SK-N-SH (cell line): ENCODE measurements at regions not wholly inside any gene's neighbourhood (a gene's known extent, or its start where the extent isn't known, plus 50 kb on each side); places are given as distances from the start of the nearest gene placed in this dataset.
A peak's percentile ranks its signal among the peaks of the same experiment; 100 is the strongest.

ENCODE experiments used
- CTCF ChIA-PET: fragments of 300-600, 350-600 bp; formaldehyde crosslinking; extraction: SDS; loops from one replicate; lab custom pipeline; 2021; lab: Yijun Ruan, JAX
- POLR2A ChIA-PET: fragments of 350-600 bp; sonication (Branson Sonifier 250); formaldehyde crosslinking; extraction: SDS; loops from one replicate; lab custom pipeline; 2020; ENCODE audit warnings: antibody characterized with exemption, inconsistent platforms; lab: Yijun Ruan, JAX
- DNase-seq: peaks from one replicate; pipeline ENCODE4 v3.0.0; 2012
- H2AFZ ChIP-seq: fragments of 200-600 bp; sonication (generic); 2 replicates; pipeline ENCODE4 v1.8.1; 2016; ENCODE audit warnings: antibody characterized with exemption, mild to moderate bottlenecking, low read depth
- H3F3A ChIP-seq: fragments of 200-600 bp; sonication (generic); replicated peaks from 2 replicates; pipeline ENCODE3; 2016; ENCODE audit warnings: antibody characterized with exemption, mild to moderate bottlenecking; ENCODE audit not compliant: insufficient read depth
- H3K27ac ChIP-seq, 2 experiments: fragments of 200-500 bp in 1 of 2; fragments of 200-600 bp in 1 of 2; sonication (Bioruptor generic) in 1 of 2; sonication (generic), shearing (Covaris generic) in 1 of 2; 2 replicates each; pipeline versions ENCODE4 v1.5.1 to v1.6.1; 2014 to 2016; ENCODE audit warnings: low read depth in 2 of 2, inconsistent platforms in 1 of 2, low read length in 1 of 2, mild to moderate bottlenecking in 1 of 2, mixed read lengths in 1 of 2
- H3K27me3 ChIP-seq: fragments of 200-600 bp; sonication (generic), shearing (Covaris generic); 2 replicates; pipeline ENCODE4 v1.6.1; 2016; ENCODE audit warnings: mixed run types; ENCODE audit not compliant: insufficient read depth
- H3K36me3 ChIP-seq, 2 experiments: fragments of 200-500 bp in 1 of 2; fragments of 200-600 bp in 1 of 2; sonication (Bioruptor generic) in 1 of 2; sonication (generic) in 1 of 2; replicated peaks in 1 of 2; 2 replicates each; pipeline versions ENCODE3 to v1.5.1; 2014 to 2016; ENCODE audit warnings: low read length in 1 of 2, mild to moderate bottlenecking in 1 of 2; ENCODE audit not compliant: insufficient read depth in 2 of 2, control insufficient read depth in 1 of 2
- H3K4me1 ChIP-seq, 2 experiments: fragments of 200-500 bp in 1 of 2; fragments of 200-600 bp in 1 of 2; sonication (Bioruptor generic) in 1 of 2; sonication (generic), shearing (Covaris generic) in 1 of 2; 2 replicates each; pipeline versions ENCODE4 v1.5.1 to v1.6.1; 2014 to 2016; ENCODE audit warnings: low read depth in 1 of 2, low read length in 1 of 2, mixed run types in 1 of 2; ENCODE audit not compliant: insufficient read depth in 2 of 2, control insufficient read depth in 1 of 2
- H3K4me2 ChIP-seq: fragments of 200-600 bp; sonication (generic), shearing (Covaris generic); 2 replicates; pipeline ENCODE4 v1.6.1; 2017; ENCODE audit warnings: mixed run types
- H3K4me3 ChIP-seq, 2 experiments: fragments of 200-500 bp in 1 of 2; fragments of 200-600 bp in 1 of 2; sonication (Bioruptor generic) in 1 of 2; sonication (generic), shearing (Covaris generic) in 1 of 2; 2 replicates each; pipeline versions ENCODE4 v1.5.1 to v1.8.1; 2014 to 2016; ENCODE audit warnings: low read depth in 2 of 2, inconsistent platforms in 1 of 2, low read length in 1 of 2, mild to moderate bottlenecking in 1 of 2, mixed read lengths in 1 of 2, moderate library complexity in 1 of 2
- H3K79me2 ChIP-seq: fragments of 200-600 bp; sonication (generic); 2 replicates; pipeline ENCODE4 v1.8.1; 2017; ENCODE audit warnings: mild to moderate bottlenecking; ENCODE audit not compliant: insufficient read depth
- H3K9ac ChIP-seq: fragments of 200-600 bp; sonication (generic); 2 replicates; pipeline ENCODE4 v1.6.1; 2017; ENCODE audit warnings: mixed run types
- H3K9me2 ChIP-seq: fragments of 200-600 bp; sonication (generic); 2 replicates; pipeline ENCODE4 v1.6.1; 2017; ENCODE audit warnings: mixed run types
- H3K9me3 ChIP-seq: fragments of 200-600 bp; sonication (generic); 2 replicates; pipeline ENCODE4 v1.6.1; 2017; ENCODE audit warnings: mixed run types, mild to moderate bottlenecking, moderate library complexity
- H4K20me1 ChIP-seq: fragments of 200-600 bp; sonication (generic); 2 replicates; pipeline ENCODE4 v1.6.1; 2017; ENCODE audit warnings: mild to moderate bottlenecking, mixed run types; ENCODE audit not compliant: insufficient read depth
- EZH2phosphoT487 ChIP-seq: fragments of 200-600 bp; sonication (generic); IDR thresholded peaks from 2 replicates; pipeline ENCODE4 v1.6.1; 2017; ENCODE audit warnings: low read depth, mixed run types, mild to moderate bottlenecking, antibody characterized with exemption, moderate library complexity, borderline replicate concordance
- FOSL2 ChIP-seq: IDR thresholded peaks from 2 replicates; pipeline ENCODE4 v1.4.0; 2012; ENCODE audit warnings: low read depth, mild to moderate bottlenecking, moderate library complexity, borderline replicate concordance
- FOXM1 ChIP-seq: IDR thresholded peaks from 2 replicates; pipeline ENCODE4 v1.4.0; 2012; ENCODE audit warnings: low read depth, mild to moderate bottlenecking
- GABPA ChIP-seq: IDR thresholded peaks from 2 replicates; pipeline ENCODE4 v1.4.0; 2012; ENCODE audit warnings: low read depth, mild to moderate bottlenecking
- JUND ChIP-seq: IDR thresholded peaks from 2 replicates; pipeline ENCODE4 v1.4.0; 2012
- MEF2A ChIP-seq: IDR thresholded peaks from 2 replicates; pipeline ENCODE4 v1.4.0; 2012; ENCODE audit warnings: low read depth, borderline replicate concordance
- NFIC ChIP-seq: IDR thresholded peaks from 2 replicates; pipeline ENCODE4 v1.4.0; 2012; ENCODE audit warnings: borderline replicate concordance
- NRF1 ChIP-seq: IDR thresholded peaks from 2 replicates; pipeline ENCODE4 v1.6.1; 2012; ENCODE audit warnings: low read depth, mild to moderate bottlenecking, low read length
- POLR2AphosphoS5 ChIP-seq: IDR thresholded peaks from 2 replicates; pipeline ENCODE4 v1.6.1; 2012; ENCODE audit warnings: low read depth, low read length
- RAD21 ChIP-seq: IDR thresholded peaks from 2 replicates; pipeline ENCODE4 v1.6.1; 2012; ENCODE audit warnings: mild to moderate bottlenecking, low read length
- RFX5 ChIP-seq: IDR thresholded peaks from 2 replicates; pipeline ENCODE4 v1.6.1; 2012; ENCODE audit warnings: mild to moderate bottlenecking, improper control_type of control experiment, low read length
- SIN3A ChIP-seq: IDR thresholded peaks from 2 replicates; pipeline ENCODE4 v1.6.1; 2012; ENCODE audit warnings: low read depth, mild to moderate bottlenecking, low read length, moderate library complexity, borderline replicate concordance
- SMC3 ChIP-seq: IDR thresholded peaks from 2 replicates; pipeline ENCODE4 v1.6.1; 2012; ENCODE audit warnings: low read depth, low read length, improper control_type of control experiment
- TEAD4 ChIP-seq: IDR thresholded peaks from 2 replicates; pipeline ENCODE4 v1.4.0; 2012; ENCODE audit warnings: mild to moderate bottlenecking, borderline replicate concordance; ENCODE audit not compliant: insufficient read depth
- YY1 ChIP-seq: IDR thresholded peaks from 2 replicates; pipeline ENCODE4 v1.4.0; 2012; ENCODE audit warnings: low read depth, mild to moderate bottlenecking
- WGBS: methylation state at CpG from one replicate; pipeline ENCODE4 v1.1.6; 2017; ENCODE audit warnings: low lambda C conversion rate; 5-methylcytosine and 5-hydroxymethylcytosine counted together
- TF ChIP-seq, protein P1 (sequence below): IDR thresholded peaks from 2 replicates; pipeline ENCODE4 v1.6.1; 2012; ENCODE audit warnings: mild to moderate bottlenecking, low read depth, low read length, moderate library complexity
- TF ChIP-seq, protein P2 (sequence below): IDR thresholded peaks from 2 replicates; pipeline ENCODE4; 2012
- TF ChIP-seq, protein P3 (sequence below): fragments of 200-600 bp; sonication (generic); IDR thresholded peaks from 2 replicates; pipeline ENCODE4 v1.6.1; 2017; ENCODE audit warnings: antibody characterized with exemption, mild to moderate bottlenecking, moderate library complexity
- TF ChIP-seq, protein P4 (sequence below): IDR thresholded peaks from 2 replicates; pipeline ENCODE4 v1.4.0; 2012; ENCODE audit warnings: low read depth, borderline replicate concordance

DNA sequence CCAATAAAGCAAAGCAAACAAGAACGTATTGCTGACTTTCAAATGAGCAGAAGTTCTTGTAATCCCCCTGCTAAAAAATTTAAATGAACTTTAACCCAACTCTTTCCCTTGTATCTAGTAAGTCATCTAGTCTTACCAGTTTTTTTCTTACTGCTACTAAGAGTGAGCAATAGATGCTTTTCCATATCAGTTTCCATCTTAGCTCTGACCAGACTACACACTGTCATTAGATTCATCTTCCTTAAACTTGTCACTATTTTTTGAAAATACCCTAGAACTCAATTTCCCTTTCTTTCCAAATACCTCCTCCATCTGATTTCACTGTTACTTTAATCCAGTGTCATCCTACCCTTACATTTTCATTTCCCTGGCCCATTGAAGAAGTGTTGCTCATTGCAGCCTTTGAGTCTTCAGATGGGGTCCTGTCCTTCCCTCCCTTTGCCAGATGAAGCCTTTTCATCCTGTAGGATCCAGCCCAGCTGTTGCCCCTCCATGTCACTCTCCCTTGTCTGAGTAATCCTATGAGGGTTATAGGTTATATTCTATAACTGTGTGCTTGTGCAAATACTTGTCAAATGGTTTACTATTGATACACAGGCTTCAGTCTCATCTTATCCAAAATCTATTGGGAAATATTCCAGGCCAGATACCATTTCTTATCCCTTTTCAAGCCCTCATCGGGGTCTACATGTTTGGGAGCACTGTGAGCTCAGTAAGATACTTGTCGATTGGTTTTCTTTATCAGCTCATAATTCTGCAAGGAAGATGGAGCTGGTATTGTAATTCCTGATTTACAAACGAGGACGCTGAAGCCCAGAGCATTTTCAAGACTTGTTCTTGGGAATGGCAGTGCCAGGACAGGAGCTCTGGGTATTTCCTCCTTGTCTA, 51.5 kb upstream of the ITGB1 start (continued):
- TF ChIP-seq, protein P1, sequence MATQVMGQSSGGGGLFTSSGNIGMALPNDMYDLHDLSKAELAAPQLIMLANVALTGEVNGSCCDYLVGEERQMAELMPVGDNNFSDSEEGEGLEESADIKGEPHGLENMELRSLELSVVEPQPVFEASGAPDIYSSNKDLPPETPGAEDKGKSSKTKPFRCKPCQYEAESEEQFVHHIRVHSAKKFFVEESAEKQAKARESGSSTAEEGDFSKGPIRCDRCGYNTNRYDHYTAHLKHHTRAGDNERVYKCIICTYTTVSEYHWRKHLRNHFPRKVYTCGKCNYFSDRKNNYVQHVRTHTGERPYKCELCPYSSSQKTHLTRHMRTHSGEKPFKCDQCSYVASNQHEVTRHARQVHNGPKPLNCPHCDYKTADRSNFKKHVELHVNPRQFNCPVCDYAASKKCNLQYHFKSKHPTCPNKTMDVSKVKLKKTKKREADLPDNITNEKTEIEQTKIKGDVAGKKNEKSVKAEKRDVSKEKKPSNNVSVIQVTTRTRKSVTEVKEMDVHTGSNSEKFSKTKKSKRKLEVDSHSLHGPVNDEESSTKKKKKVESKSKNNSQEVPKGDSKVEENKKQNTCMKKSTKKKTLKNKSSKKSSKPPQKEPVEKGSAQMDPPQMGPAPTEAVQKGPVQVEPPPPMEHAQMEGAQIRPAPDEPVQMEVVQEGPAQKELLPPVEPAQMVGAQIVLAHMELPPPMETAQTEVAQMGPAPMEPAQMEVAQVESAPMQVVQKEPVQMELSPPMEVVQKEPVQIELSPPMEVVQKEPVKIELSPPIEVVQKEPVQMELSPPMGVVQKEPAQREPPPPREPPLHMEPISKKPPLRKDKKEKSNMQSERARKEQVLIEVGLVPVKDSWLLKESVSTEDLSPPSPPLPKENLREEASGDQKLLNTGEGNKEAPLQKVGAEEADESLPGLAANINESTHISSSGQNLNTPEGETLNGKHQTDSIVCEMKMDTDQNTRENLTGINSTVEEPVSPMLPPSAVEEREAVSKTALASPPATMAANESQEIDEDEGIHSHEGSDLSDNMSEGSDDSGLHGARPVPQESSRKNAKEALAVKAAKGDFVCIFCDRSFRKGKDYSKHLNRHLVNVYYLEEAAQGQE, result no peak
- no peak for TF ChIP-seq FOXM1

DNA sequence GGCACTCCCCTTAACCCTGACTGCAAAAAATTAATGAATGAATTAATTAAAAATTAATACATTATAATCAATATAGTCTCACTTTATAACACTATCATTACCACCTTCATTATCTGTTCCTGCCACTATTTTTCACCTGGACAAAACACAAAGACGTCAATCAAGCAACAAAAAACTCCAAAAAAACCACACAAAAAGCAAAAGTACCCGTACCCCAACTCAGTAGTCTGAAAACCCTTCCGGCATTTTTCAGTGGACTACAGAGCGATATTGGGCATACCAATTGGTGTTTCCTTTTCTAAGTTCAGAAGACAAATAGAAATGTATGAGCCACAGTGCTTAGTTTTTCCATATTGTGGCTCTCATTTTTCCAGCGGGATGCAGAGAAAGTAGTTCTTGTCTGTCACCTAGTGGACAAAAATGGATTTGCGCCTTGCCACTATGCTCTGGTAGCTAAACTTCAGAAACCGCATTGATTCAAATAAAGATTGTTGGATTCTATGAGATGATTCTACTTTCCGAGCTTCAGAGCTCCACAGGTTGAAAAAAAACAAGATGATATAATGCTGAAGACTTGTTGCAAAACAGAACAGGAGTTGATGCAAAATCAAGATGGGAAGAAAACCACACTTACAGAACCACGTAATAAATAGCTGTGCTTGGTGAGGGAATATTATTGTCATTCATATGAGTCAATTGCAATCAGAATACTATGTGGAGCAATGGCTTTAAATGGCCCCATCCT, 50.6 kb upstream of the ITGB1 start:
- peak; percentile 75 for DNase-seq
- peak overlapping the region; percentile 49 for H3K4me2 ChIP-seq
- H3F3A ChIP-seq, result peaks cover 46% of the 10 kb centered on the region
- peak overlapping the region in 1 of 2 experiments; percentile 65; a peak in 2 of 4 replicates for H3K27ac ChIP-seq
- peaks cover 3 to 29% of the 10 kb centered on the region in 2 experiments; a peak in 3 of 4 replicates for H3K4me1 ChIP-seq
- no peak overlapping the region for H2AFZ ChIP-seq
- H3K79me2 ChIP-seq, result peaks cover 11% of the 10 kb centered on the region
- 18% methylated on average over 9 of the region's 9 CpGs for WGBS
- no peak overlapping the region; a peak in 1 of 4 replicates for H3K4me3 ChIP-seq
- CTCF ChIA-PET, result interaction anchor here (0.6 to 5.6 kb wide), 46 partner anchors 10 to 1629 kb away, joined by 3 to 49 read pairs (median 4); no protein-coding TSS in a partner anchor
- TF ChIP-seq NFIC (no peak), JUND (no peak), GABPA (no peak), YY1 (no peak), EZH2phosphoT487 (no peak), NRF1 (no peak; the same call in 1 of the 2 replicates), SMC3 (peak; percentile 98), RFX5 (no peak), TEAD4 (no peak), FOSL2 (no peak), POLR2AphosphoS5 (no peak), RAD21 (peak; percentile 99), MEF2A (no peak), SIN3A (no peak)
- TF ChIP-seq, protein P2, sequence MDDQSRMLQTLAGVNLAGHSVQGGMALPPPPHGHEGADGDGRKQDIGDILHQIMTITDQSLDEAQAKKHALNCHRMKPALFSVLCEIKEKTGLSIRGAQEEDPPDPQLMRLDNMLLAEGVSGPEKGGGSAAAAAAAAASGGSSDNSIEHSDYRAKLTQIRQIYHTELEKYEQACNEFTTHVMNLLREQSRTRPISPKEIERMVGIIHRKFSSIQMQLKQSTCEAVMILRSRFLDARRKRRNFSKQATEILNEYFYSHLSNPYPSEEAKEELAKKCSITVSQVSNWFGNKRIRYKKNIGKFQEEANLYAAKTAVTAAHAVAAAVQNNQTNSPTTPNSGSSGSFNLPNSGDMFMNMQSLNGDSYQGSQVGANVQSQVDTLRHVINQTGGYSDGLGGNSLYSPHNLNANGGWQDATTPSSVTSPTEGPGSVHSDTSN, result no peak
- TF ChIP-seq, protein P3, sequence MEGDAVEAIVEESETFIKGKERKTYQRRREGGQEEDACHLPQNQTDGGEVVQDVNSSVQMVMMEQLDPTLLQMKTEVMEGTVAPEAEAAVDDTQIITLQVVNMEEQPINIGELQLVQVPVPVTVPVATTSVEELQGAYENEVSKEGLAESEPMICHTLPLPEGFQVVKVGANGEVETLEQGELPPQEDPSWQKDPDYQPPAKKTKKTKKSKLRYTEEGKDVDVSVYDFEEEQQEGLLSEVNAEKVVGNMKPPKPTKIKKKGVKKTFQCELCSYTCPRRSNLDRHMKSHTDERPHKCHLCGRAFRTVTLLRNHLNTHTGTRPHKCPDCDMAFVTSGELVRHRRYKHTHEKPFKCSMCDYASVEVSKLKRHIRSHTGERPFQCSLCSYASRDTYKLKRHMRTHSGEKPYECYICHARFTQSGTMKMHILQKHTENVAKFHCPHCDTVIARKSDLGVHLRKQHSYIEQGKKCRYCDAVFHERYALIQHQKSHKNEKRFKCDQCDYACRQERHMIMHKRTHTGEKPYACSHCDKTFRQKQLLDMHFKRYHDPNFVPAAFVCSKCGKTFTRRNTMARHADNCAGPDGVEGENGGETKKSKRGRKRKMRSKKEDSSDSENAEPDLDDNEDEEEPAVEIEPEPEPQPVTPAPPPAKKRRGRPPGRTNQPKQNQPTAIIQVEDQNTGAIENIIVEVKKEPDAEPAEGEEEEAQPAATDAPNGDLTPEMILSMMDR, result peak; percentile 100
- TF ChIP-seq, protein P4, sequence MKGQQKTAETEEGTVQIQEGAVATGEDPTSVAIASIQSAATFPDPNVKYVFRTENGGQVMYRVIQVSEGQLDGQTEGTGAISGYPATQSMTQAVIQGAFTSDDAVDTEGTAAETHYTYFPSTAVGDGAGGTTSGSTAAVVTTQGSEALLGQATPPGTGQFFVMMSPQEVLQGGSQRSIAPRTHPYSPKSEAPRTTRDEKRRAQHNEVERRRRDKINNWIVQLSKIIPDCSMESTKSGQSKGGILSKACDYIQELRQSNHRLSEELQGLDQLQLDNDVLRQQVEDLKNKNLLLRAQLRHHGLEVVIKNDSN, result no peak
- H3K9ac ChIP-seq, result no peak overlapping the region
- no peaks in the 10 kb centered on the region for H4K20me1 ChIP-seq
- no peaks in the 10 kb centered on the region for H3K9me3 ChIP-seq
- POLR2A ChIA-PET, result interaction anchor here (1.3 kb wide), 1 partner anchor 28 kb away, joined by 3 read pairs; no protein-coding TSS in a partner anchor
- no peaks in the 10 kb centered on the region for H3K9me2 ChIP-seq
- no peaks in the 10 kb centered on the region for H3K27me3 ChIP-seq
- no peaks in the 10 kb centered on the region for H3K36me3 ChIP-seq
